COLO829 (cell line): ENCODE measurements at regions not wholly inside any gene's neighbourhood (a gene's known extent, or its start where the extent isn't known, plus 50 kb on each side); places are given as distances from the start of the nearest gene placed in this dataset.

Experiments
- DNase-seq: peaks from one replicate; pipeline ENCODE4 v3.0.0; 2012; ENCODE audit warnings: low spot score

DNA sequence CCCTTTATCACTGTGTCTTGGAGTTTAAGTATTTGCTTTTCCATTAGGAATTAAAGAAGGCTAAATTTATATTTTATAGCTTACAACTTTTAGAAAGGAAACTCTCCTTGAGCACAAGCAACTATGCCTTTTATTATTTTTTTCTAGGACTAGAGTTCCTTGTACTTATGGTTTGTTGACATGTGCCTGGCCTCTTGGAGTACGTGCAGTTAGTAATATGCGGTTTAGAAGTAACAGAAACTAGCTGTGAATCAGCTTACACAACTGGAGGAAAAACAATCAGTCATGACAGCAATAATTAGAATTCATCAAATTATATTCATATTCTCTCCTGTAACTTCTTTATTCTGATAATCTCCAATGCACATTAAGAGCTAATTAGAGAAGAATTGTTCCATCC is 428.7 kb downstream of the AEBP2 start:
- DNase-seq, result no peak

DNA sequence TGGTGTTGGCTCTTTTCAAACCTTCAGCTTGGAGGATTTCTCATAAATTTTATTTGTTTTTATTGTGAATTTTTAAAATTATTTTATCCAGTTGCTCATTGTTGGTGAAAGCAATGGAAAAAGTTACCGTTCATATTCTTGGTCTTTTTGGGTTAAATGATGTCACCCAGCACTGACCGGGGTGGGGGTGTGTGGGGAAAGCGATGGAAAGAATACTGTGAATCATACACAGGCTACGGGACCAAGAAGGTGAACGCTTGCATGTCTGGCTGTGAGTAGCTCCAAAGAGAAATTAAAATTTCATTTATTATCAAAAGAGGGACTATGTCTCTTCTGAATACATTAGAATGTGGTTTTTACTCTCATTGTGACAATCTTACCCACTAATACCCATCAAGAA is 430.1 kb downstream of the AEBP2 start:
- no peak for DNase-seq

DNA sequence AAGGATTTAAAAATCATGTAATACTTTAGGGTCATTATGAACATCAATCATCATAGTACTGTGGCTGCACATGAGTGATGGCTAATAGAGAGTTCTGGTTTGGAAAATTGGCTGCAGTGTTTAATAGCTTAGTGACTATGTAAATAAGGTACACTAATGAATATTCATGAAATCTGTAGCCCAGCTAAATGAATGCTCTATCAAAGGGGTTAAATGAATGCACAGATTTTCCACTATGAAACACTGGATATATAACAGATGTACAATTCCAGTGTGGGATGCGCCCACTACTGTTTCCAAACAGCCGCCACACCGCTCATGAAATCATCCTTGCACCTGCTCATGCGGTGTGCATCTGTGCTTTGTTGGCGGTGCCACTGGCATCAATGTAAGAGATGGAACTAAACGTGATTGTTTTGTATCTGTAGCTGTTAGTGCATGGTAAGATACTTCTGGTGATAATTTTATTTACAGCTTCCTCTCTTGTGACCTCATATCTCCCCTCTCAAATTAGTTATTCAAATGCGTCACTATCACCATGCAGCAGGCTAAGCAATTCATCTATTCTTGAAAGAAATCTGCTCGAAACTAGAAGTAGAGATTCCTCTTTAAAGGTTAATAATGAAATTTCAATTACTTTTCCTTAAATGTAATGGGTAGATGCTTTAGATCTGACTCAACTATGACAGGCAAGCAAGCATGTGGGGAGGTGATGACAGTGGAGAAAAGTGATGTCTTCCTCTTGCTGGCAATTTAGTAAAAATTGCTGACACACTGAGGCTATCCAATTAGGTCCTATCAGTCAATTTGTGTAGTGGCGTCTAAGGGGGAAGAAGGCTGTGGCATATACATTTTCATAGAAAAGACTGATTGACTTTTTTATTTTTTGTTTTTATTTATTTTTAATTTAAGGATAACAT is 433.6 kb downstream of the AEBP2 start:
- DNase-seq, result no peak

- DNase-seq, result no peak
Measured at GRCh38 chr12:19880076-19880475, 440.8 kb downstream of the AEBP2 start.

DNA sequence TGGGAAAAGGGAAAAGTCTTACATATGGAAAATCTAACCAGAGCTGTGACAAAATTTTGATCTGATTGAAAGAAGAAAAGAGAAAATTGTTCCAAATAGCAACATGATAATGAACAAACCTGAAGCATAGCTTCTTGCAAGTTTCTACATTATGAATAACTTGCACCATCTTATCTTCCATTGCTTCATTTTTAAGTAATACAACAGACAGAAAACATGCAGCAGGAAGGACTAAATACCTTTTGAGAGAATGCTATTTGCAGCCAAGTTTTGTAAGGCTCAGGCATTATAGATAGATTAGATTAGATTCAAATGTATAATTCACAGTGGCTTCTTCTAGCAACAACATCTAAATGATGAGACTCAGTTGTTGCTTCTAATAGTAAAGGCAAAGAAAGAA is 441.4 kb downstream of the AEBP2 start:
- DNase-seq, result no peak

GRCh38 chr12:19882346-19882745 is 443.1 kb downstream of the AEBP2 start:
- no peak for DNase-seq

- no peak for DNase-seq
Measured at GRCh38 chr12:19884021-19884492, 444.8 kb downstream of the AEBP2 start.

- DNase-seq, result no peak
Measured at GRCh38 chr12:19885093-19885812, 446.0 kb downstream of the AEBP2 start.

DNA sequence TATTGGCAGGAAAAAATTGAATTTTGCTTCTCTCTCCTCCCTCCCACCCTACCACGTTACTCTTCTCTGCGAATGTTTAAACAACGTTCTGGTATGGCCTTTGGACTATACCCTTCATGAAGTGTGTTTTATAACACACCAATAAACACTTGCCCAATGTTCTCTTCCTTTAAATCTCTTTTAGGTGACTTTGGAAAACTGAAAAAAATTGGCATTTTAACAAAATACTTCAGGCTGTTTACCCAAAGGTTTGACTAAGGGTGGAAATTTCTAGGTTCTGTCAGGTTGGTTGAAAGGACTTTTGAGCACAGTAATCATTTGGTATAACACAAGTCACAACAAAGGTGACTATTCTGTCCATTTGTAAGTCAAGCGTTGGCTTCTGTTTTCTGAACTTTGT is 446.8 kb downstream of the AEBP2 start:
- DNase-seq, result no peak

DNA sequence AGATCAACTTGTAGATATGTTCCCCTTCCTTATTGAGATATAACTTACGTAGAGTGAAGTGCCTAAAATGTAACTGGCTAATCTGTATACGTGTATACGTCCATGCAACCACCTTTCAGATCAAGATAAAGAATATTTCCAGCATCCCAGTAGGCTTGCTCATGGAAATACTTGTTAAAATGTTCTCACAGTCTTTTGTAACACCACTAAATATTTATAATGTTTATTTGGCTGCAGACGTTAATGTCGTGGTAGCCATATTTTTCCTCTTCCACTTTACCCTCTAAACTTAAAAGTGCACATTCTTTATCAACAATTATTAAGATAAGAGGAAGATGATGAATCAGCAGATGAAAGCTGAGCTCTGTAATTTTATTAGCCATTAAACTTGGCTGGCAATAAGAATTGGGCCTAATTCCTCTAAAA is 447.4 kb downstream of the AEBP2 start:
- DNase-seq, result no peak

- no peak for DNase-seq
Measured at GRCh38 chr12:19890024-19890423, 450.7 kb downstream of the AEBP2 start.

DNA sequence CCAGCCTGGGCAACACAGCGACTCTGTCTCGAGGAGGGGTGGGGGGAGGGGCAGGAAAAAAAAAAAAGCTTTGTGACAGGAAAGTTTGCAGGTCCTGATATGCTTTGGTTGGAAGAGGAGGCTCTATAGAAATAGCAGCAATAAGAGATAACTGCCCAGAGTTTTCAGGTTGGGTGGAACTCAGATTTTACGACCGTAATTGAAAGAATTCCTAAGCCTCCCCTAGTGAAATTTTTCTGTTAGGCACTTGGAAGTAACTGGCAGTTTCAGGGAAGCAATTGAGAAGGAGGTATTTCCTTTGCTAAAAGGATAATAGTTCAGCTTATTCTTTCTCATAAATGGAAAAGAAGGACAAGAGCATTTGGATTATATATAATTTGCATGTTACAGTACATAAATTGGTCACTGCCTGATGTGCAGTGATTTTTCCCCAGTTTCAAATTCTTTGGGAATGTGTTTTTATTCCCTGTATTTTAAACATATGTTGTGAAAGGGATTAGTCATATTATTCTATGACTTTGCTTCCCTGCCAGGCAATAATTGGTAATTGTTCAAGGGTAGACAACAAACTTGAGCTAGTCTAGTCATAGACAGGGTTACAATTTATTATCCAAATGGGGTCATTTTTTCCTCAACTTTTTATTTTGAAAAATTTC is 452.8 kb downstream of the AEBP2 start:
- no peak for DNase-seq

- DNase-seq, result peak; percentile 54
Measured at GRCh38 chr12:19893514-19893913, 454.2 kb downstream of the AEBP2 start.

GRCh38 chr12:19894050-19894449 is 454.8 kb downstream of the AEBP2 start:
- no peak for DNase-seq

DNA sequence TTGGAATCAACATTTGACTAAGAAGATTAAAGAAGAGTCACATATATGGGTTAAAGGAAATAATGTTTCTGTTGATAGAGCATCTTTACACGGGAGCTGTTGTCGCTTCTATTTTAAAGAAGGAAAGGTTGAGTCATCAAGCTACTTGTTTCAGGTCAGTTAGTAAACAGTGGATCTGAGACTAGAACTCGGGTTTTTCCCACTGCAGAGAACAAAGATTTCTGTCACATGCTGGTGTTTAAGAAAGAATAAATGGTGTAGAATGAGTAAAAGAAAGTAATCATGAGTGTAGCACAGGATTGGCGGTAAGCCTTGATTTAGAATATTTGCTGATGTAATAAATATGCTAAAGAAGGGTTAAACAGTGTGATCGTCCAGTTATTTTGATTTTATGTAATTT is 455.5 kb downstream of the AEBP2 start:
- DNase-seq, result peak; percentile 48

GRCh38 chr12:19895246-19896020 is 456.1 kb downstream of the AEBP2 start:
- no peak for DNase-seq

- DNase-seq, result no peak
Measured at GRCh38 chr12:19896041-19896440, 456.7 kb downstream of the AEBP2 start.

GRCh38 chr12:19896534-19896933 is 457.2 kb downstream of the AEBP2 start:
- no peak for DNase-seq

DNA sequence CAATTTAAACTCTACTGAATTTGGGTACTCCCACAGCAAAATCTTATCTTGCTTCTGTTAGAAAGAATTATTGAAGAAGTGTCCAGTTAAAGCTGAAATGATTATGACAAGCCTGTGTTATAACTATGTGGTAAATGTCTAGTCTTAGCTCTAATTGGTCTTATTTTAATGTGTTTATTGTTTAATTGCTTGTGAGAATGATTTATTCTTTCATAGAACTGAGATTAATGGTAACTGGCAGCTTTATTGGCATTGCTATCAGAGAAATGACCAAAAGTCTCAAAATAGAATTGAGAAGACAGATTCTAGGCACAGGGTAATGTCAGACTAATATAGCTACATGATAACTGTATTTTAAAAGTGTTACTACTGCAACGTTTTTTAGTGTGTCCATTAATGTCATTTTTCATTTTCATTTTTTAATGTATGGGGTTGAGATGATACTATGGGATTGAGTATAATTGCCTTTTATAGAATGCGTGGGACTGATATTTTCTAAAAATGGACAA is 458.7 kb downstream of the AEBP2 start:
- DNase-seq, result no peak

DNA sequence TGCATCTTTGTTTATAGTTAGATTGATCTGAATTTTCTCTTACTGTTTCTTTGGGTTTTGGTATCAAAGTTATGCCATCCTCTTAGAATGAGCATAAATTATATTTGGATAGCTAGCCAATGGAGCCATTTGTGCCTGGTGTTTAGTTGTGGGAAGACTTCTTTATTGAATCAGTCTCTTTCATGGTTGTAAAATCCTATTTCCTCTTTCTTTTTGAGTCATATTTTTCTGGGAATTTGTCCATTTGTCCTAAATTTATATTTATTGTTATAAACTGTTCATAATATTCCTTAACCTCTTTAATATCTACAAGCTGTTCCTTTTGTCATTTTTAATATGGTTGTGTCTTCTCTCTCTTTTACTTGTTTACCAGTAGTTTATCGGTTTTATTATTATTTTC is 462.5 kb downstream of the AEBP2 start:
- DNase-seq, result no peak

- DNase-seq, result no peak
Measured at GRCh38 chr12:19904819-19905218, 463.5 kb upstream of the PDE3A start.

DNA sequence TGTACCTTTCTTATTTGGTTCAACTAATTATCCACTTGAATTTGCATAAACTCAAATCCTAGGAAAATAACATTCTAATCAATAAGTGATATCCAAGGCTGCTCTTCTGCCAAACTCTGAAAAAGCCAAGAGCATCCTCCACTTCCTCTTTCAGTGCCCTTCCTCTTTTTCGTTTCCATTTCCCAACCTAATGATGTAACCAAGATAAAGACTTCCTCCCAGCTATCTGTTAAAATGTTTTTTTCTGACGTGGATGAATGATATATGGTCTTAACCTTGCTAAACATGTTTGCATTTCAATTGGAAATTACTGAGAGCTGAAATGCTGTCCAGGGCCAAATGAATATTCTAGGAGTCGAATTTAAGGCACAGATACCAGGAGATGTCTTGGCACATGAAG is 459.5 kb upstream of the PDE3A start:
- no peak for DNase-seq
